Small intestine (tissue), 7 donors: ENCODE measurements at regions not wholly inside any gene's neighbourhood (a gene's known extent, or its start where the extent isn't known, plus 50 kb on each side); places are given as distances from the start of the nearest gene placed in this dataset.
"Not testable (repeated sequence)": the region's sequence is repeated elsewhere in the genome, so short reads cannot be mapped to it uniquely, and the experiment has no call there.

ENCODE experiments used
- DNase-seq, 2 donors: peaks; one replicate each; pipeline versions ENCODE4 v3.0.0 to v3.0.0-alpha.2; 2013
- FAIRE-seq: peaks from 2 replicates; lab custom pipeline; 2012; peaks lifted over from hg19 to GRCh38; lab: Jason Lieb, UNC
- H3K27ac ChIP-seq, 3 donors: one replicate each; pipeline ENCODE4 v1.5.1; 2013; ENCODE audit warnings: low read length in 2 of 3, mild to moderate bottlenecking in 2 of 3, control low read depth in 1 of 3, inconsistent platforms in 1 of 3, low read depth in 1 of 3, moderate library complexity in 1 of 3
- H3K27me3 ChIP-seq, 3 donors: one replicate each; pipeline ENCODE4 v1.6.1; 2013; ENCODE audit warnings: low read length in 3 of 3, inconsistent platforms in 1 of 3; ENCODE audit not compliant: control insufficient read depth in 3 of 3, insufficient read depth in 3 of 3
- H3K36me3 ChIP-seq, 3 donors: one replicate each; pipeline ENCODE4 v1.6.1; 2013; ENCODE audit warnings: low read length in 3 of 3, inconsistent platforms in 1 of 3, low read depth in 1 of 3, mild to moderate bottlenecking in 1 of 3, moderate library complexity in 1 of 3; ENCODE audit not compliant: control insufficient read depth in 3 of 3, insufficient read depth in 2 of 3
- H3K4me1 ChIP-seq, 3 donors: one replicate each; pipeline ENCODE4 v1.6.1; 2013; ENCODE audit warnings: low read length in 2 of 3, inconsistent platforms in 1 of 3, low read depth in 1 of 3, mild to moderate bottlenecking in 1 of 3, moderate library complexity in 1 of 3; ENCODE audit not compliant: control insufficient read depth in 3 of 3, insufficient read depth in 2 of 3
- H3K4me3 ChIP-seq, 3 donors: one replicate each; pipeline ENCODE4 v1.5.1; 2013; ENCODE audit warnings: low read length in 3 of 3, control low read depth in 1 of 3, inconsistent platforms in 1 of 3, low read depth in 1 of 3, mild to moderate bottlenecking in 1 of 3, moderate library complexity in 1 of 3
- H3K9me3 ChIP-seq, 2 donors: one replicate each; pipeline ENCODE4 v1.6.1; 2013; ENCODE audit warnings: low read depth in 1 of 2, low read length in 1 of 2; ENCODE audit not compliant: control insufficient read depth in 2 of 2, insufficient read depth in 1 of 2
- WGBS, 3 donors: extraction: QIAGEN DNeasy Blood & Tissue Kit; methylation state at CpG; one replicate each; pipeline ENCODE4 v1.1.7; 2013; 5-methylcytosine and 5-hydroxymethylcytosine counted together
- donor health status: healthy with polysubstance abuse.
- donor health status: control.
- donor health status: control.
- donor health status: Bipolar disorder and iron deficiency.
- donor health status: healthy.

DNA sequence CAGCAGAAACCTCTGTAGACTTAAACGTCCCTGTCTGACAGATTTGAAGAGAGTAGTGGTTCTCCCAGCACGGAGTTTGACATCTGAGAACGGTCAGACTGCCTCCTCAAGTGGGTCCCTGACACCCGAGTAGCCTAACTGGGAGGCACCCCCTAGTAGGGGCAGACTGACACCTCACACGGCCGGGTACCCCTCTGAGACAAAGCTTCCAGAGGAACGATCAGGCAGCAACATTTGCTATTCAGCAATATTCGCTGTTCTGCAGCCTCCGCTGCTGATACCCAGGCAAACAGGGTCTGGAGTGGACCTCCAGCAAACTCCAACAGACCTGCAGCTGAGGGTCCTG, 61.5 kb upstream of the ATP2C1 start:
- WGBS, 3 donors, result 44 to 66% (median 58%) methylated on average over 4 to 7 of the region's 9 CpGs
- not testable (repeated sequence) for H3K9me3 ChIP-seq, H3K27me3 ChIP-seq, DNase-seq, H3K4me1 ChIP-seq, FAIRE-seq, H3K36me3 ChIP-seq, H3K27ac ChIP-seq, H3K4me3 ChIP-seq

DNA sequence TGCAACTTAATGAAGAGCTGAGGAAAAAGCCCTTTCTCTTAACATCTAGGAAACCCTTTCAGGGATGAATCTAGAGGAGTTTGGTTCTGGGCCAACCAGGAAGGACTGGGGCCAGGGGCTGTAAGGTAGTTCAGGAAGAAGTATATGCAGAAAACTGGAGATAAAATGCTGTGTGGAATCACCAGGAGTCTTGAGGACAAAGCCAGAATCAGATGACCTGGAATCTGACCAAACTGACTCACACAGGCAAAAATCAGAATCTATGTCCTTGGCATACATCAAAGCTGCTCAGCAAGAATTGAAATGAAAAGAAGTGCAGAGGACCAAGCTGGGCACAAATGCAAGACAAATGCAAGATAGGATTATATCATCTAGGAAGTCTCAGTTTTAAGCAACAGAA, 59.4 kb upstream of the ATP2C1 start:
- FAIRE-seq, result no peak
- H3K27me3 ChIP-seq, result no peaks in the 10 kb centered on the region
- H3K27ac ChIP-seq, result no peak overlapping the region
- H3K36me3 ChIP-seq, result no peaks in the 10 kb centered on the region
- no peaks in the 10 kb centered on the region for H3K9me3 ChIP-seq
- no peak for DNase-seq
- no peak overlapping the region for H3K4me3 ChIP-seq
- H3K4me1 ChIP-seq, result peaks cover 0 to 4% (median 0%) of the 10 kb centered on the region in 3 donors

DNA sequence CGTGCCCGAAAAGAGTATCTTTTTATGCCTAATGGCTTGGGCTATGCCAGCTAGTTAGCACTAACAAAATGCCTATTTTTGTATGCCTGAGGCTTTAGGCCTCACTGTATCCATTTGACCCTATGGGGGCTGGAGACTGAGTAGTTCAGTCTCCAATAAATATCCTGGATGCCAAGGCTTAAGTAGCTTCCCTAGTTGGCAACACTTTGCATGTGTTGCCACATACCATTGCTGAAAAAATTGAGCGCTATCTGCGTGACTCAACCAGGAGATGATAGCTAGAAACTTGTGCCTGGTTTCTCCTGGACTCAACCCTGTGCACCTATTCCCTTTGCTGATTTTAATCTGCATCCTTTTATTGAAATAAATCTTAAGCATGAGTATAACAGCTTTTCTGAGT, 58.4 kb upstream of the ATP2C1 start:
- FAIRE-seq, result no peak
- Histone ChIP-seq H3K9me3 (no peaks in the 10 kb centered on the region), H3K27ac (no peak overlapping the region), H3K4me3 (no peak overlapping the region), H3K27me3 (no peaks in the 10 kb centered on the region), H3K4me1 (peaks cover 0 to 4% (median 0%) of the 10 kb centered on the region in 3 donors), H3K36me3 (no peaks in the 10 kb centered on the region)
- no peak for DNase-seq
- 89 to 97% (median 97%) methylated on average over 4 of the region's 4 CpGs for WGBS, 3 donors

DNA sequence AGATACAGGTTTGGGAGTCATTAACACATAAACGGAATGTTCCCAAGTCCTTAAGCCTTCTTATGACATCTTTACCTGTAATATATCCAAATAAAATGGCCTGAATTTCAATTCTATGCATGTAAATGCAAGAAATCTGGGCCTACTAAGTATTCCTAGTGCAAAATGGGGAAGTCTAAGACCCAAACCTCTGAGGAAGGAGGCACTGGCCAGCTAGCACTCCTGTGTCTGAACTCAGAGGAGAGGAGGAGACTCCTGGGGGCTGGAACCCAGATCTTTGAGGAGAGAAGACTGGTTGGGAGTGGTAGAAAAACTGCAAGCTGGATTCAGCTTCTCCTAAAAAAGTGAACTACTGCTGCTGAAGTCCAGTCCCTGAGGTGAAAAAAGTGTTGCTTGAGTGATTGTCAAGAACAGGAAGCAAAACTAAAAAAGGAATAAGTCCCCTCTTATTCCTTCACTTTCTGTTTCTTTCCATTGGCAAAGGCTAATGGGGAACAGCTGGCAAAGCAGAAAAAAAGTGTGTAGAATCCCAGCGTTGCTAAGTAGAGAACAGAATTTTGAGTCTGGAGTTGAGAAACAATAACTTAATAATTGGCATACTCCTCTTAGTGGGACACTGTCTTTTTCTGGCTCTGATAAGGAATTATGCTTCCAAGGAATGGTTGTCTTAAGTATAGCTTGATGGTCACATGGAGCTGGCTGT, 54.8 kb upstream of the ATP2C1 start:
- 50 to 59% (median 58%) methylated on average over 2 of the region's 2 CpGs for WGBS, 3 donors
- Histone ChIP-seq H3K4me3 (no peak overlapping the region), H3K9me3 (no peaks in the 10 kb centered on the region), H3K4me1 (no peaks in the 10 kb centered on the region), H3K36me3 (no peaks in the 10 kb centered on the region), H3K27ac (no peak overlapping the region), H3K27me3 (no peaks in the 10 kb centered on the region)
- DNase-seq (no peak), FAIRE-seq (no peak)

DNA sequence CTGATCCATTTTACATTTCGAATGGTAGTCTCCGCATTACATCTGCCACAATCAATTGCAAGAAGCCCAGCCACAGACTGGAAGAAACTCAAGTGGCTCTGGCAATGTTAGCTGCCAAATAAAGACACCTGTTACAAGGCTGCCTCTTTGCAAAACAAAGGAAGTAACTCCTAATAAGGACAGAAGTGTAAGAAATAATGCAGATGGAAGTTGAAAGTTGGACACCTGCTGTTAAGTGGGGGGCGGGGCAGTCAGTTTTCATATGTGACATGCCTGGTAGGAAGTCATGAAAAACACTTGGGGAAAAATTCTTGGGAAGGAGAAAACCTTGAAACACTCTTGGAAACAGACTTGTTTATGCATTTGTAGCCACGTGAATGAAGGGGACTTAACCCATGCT, 54.1 kb upstream of the ATP2C1 start:
- H3K27ac ChIP-seq, result no peak overlapping the region
- FAIRE-seq (no peak), DNase-seq (no peak)
- H3K4me1 ChIP-seq, result no peaks in the 10 kb centered on the region
- H3K9me3 ChIP-seq, result no peaks in the 10 kb centered on the region
- H3K36me3 ChIP-seq, result no peaks in the 10 kb centered on the region
- no peak overlapping the region for H3K4me3 ChIP-seq
- 24 to 33% (median 32%) methylated on average over 4 of the region's 4 CpGs for WGBS, 3 donors
- no peaks in the 10 kb centered on the region for H3K27me3 ChIP-seq

DNA sequence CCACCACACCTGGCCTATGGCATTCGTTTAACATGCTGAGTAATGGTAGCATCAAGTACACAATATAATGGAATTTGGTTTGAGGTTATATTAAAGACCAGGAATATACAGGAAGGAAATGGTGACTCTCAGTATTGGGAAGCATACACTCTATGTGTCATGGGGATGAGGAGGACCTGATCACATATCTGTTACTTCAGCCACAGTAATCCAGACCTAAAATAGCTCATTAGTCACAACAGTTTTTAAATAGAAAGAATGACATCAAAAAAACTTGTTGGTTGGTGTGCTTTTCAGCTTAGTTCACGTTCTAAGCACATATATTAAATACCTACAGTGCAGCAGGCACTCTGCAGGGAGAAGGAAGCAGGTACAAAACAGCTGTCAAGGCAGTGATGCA, 52.5 kb upstream of the ATP2C1 start:
- H3K27ac ChIP-seq, result no peak overlapping the region

DNA sequence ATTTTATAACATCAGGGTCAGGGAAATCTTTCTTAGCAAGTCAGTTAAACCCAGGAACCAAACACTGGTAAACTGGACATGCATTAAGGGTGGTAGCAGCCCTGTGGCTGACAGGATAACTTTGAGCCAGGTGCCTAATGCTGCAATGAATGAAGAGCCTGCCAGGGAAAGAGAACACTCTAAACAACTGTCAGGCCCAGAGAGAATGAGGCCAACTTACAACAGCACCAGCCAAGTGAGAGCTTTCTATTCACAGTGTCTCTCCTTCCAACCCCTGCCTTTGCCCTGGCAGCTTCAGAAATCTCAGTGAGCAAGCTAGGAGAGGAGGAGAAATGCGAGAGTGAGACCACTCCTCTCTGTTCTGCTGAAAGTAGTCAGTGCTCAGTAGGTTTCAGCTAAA, 50.4 kb upstream of the ATP2C1 start:
- Histone ChIP-seq H3K4me1 (no peaks in the 10 kb centered on the region), H3K9me3 (no peaks in the 10 kb centered on the region), H3K36me3 (no peaks in the 10 kb centered on the region), H3K27ac (no peak overlapping the region), H3K4me3 (no peak overlapping the region), H3K27me3 (no peaks in the 10 kb centered on the region)
- FAIRE-seq (no peak), DNase-seq (no peak)
- 84 to 100% (median 95%) methylated on average over 1 of the region's 1 CpG for WGBS, 3 donors

More for the DNA sequence above, 52.5 kb upstream of the ATP2C1 start:
- FAIRE-seq (no peak), DNase-seq (no peak)
- Histone ChIP-seq H3K9me3 (no peaks in the 10 kb centered on the region), H3K36me3 (no peaks in the 10 kb centered on the region), H3K27me3 (no peaks in the 10 kb centered on the region), H3K4me1 (no peaks in the 10 kb centered on the region), H3K4me3 (no peak overlapping the region)
- WGBS, 3 donors, result 78 to 83% (median 81%) methylated on average over 2 of the region's 2 CpGs
